ENCODE measurements at regions not wholly inside any gene's neighbourhood (a gene's known extent, or its start where the extent isn't known, plus 50 kb on each side); places are given as distances from the start of the nearest gene placed in this dataset.

GRCh38 chr15:62816342-62817069 lies 226.0 kb upstream of the TPM1 start:
- TF ChIP-seq CTCF (conservative IDR thresholded peaks at IDR 0.05; ENCODE audit: low read depth, low read length) (no peak), EZH2 (IDR thresholded peaks at IDR 0.05; ENCODE audit: borderline replicate concordance, low read depth, low read length, poor library complexity, severe bottlenecking) (no peak)

Data from A673 (cell line).